Gastroesophageal sphincter (tissue), 3 donors: ENCODE measurements at regions not wholly inside any gene's neighbourhood (a gene's known extent, or its start where the extent isn't known, plus 50 kb on each side); places are given as distances from the start of the nearest gene placed in this dataset.
A peak's percentile ranks its signal among the peaks of the same experiment; 100 is the strongest.
"Not testable (repeated sequence)": the region's sequence is repeated elsewhere in the genome, so short reads cannot be mapped to it uniquely, and the experiment has no call there.

ENCODE experiments used
- CTCF ChIP-seq, 4 experiments: fragments of 200-600 bp in 2 of 4; fragments of 450-650 bp in 2 of 4; sonication (generic) in 1 of 4; IDR thresholded peaks; one replicate each; pipeline ENCODE4 v1.5.1; 2017 to 2019; ENCODE audit warnings: antibody characterized with exemption in 4 of 4, mild to moderate bottlenecking in 2 of 4, moderate library complexity in 2 of 4
- EP300 ChIP-seq: sonication (generic); formaldehyde crosslinking; IDR thresholded peaks from one replicate; pipeline ENCODE4 v1.6.1; 2017; ENCODE audit warnings: antibody characterized with exemption, mild to moderate bottlenecking
- POLR2A ChIP-seq, 2 donors: fragments of 450-650 bp; IDR thresholded peaks; one replicate each; pipeline ENCODE4 v1.6.1; 2017; ENCODE audit warnings: antibody characterized with exemption in 2 of 2, mild to moderate bottlenecking in 2 of 2, moderate library complexity in 1 of 2
- POLR2AphosphoS5 ChIP-seq: sonication (generic); formaldehyde crosslinking; IDR thresholded peaks from one replicate; pipeline ENCODE4 v1.6.1; 2017; ENCODE audit warnings: antibody characterized with exemption

DNA sequence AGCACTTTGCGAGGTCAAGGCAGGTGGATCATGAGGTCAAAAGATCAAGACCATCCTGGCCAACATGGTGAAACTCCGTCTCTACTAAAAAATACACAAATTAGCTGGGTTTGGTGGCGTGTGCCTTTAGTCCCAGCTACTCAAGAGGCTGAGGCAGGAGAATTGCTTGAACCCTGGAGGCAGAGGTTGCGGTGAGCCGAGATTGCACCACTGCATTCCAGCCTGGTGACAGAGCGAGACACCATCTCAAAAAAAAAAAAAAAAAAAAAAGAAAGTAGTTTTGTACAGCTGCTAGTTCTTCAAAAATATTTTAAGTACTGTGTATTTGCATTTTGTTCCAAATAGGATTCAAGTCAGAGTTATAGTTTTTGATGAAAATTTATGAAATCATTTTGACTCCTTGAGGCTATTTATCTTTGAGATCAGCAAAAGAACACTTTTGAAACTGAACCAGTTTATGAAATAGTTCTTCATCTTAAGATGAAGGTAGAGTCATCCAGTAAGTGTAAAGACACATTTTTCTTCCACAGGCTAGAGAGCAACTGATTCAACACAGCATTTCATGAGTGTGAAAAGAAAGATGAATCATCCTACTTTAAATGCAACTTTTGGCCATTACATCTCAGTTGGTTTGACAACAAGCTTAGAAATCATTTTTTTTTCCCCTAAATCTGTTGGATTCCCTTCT is 416.5 kb upstream of the KCNMB2 start:
- TF ChIP-seq POLR2AphosphoS5: peak; percentile 49
- TF ChIP-seq CTCF (IDR thresholded peaks at IDR 0.05); POLR2A (IDR thresholded peaks at IDR 0.05); EP300: not testable (repeated sequence)
